Peyer's patch (tissue), 4 donors: ENCODE measurements at regions not wholly inside any gene's neighbourhood (a gene's known extent, or its start where the extent isn't known, plus 50 kb on each side); places are given as distances from the start of the nearest gene placed in this dataset.

Source experiments
- DNase-seq, 3 donors: peaks; one replicate each; pipeline ENCODE4 v3.0.0-alpha.2; 2017 to 2019
- H3K27ac ChIP-seq, 4 donors: fragments of 200-600 bp; sonication (generic); one replicate each; pipeline ENCODE4 v1.5.1; 2016 to 2019
- H3K27me3 ChIP-seq, 2 donors: fragments of 200-600 bp; sonication (generic); one replicate each; pipeline ENCODE4 v1.5.1; 2019
- H3K36me3 ChIP-seq, 3 donors: fragments of 200-600 bp; sonication (generic); one replicate each; pipeline ENCODE4 v1.5.1; 2016 to 2019
- H3K4me1 ChIP-seq, 4 donors: fragments of 200-600 bp; sonication (generic); one replicate each; pipeline ENCODE4 v1.5.1; 2016 to 2019
- H3K4me3 ChIP-seq, 4 donors: fragments of 200-600 bp; sonication (generic); 1 replicate in 3 of 4; 2 replicates in 1 of 4; pipeline ENCODE4 v1.5.1; 2016 to 2019; ENCODE audit warnings: mild to moderate bottlenecking in 1 of 4
- H3K9me3 ChIP-seq, 4 donors: fragments of 200-600 bp; sonication (generic); one replicate each; pipeline ENCODE4 v1.5.1; 2016 to 2019; ENCODE audit warnings: mild to moderate bottlenecking in 1 of 4
- POLR2A ChIP-seq, 2 donors: fragments of 450-650 bp; IDR thresholded peaks; one replicate each; pipeline ENCODE4 v1.5.1; 2017; ENCODE audit warnings: antibody characterized with exemption in 2 of 2, mild to moderate bottlenecking in 2 of 2, moderate library complexity in 2 of 2
- TF ChIP-seq, protein P1 (sequence below), 6 experiments: fragments of 450-650 bp in 4 of 6; fragments of 200-600 bp in 2 of 6; sonication (generic) in 1 of 6; IDR thresholded peaks; one replicate each; pipeline ENCODE4 v1.5.1; 2017 to 2019; ENCODE audit warnings: antibody characterized with exemption in 6 of 6, mild to moderate bottlenecking in 3 of 6, moderate library complexity in 1 of 6

DNA sequence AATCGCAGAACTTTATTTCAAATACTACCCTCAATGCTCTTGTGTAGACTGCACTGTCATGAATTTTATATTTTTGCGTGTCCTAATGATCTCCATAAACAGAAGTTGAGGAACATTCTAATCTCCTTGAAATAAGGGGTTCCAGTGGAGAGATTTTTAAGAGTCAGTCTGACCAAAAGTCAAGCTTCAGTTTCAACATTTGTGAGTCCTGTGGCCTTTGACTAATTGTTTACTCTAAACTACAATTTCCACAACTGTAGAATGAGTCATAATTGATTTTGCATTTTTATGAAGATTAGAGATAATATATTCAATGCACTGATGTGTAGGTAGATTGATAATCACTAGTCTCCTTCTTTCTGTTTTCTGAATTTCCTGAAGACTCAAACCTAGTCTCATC, 720.3 kb upstream of the ID2 start:
- no peak for DNase-seq
- TF ChIP-seq, protein P1, sequence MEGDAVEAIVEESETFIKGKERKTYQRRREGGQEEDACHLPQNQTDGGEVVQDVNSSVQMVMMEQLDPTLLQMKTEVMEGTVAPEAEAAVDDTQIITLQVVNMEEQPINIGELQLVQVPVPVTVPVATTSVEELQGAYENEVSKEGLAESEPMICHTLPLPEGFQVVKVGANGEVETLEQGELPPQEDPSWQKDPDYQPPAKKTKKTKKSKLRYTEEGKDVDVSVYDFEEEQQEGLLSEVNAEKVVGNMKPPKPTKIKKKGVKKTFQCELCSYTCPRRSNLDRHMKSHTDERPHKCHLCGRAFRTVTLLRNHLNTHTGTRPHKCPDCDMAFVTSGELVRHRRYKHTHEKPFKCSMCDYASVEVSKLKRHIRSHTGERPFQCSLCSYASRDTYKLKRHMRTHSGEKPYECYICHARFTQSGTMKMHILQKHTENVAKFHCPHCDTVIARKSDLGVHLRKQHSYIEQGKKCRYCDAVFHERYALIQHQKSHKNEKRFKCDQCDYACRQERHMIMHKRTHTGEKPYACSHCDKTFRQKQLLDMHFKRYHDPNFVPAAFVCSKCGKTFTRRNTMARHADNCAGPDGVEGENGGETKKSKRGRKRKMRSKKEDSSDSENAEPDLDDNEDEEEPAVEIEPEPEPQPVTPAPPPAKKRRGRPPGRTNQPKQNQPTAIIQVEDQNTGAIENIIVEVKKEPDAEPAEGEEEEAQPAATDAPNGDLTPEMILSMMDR (IDR thresholded peaks at IDR 0.05): no peak
- no peak for TF ChIP-seq POLR2A (IDR thresholded peaks at IDR 0.05)
- no peaks in the 10 kb centered on the region for H3K9me3 ChIP-seq

GRCh38 chr2:7962161-7962560, 719.7 kb upstream of the ID2 start:
- DNase-seq: no peak
- H3K4me1 ChIP-seq: no peaks in the 10 kb centered on the region
- no peak for TF ChIP-seq POLR2A (IDR thresholded peaks at IDR 0.05)
- TF ChIP-seq, protein P1 (IDR thresholded peaks at IDR 0.05): no peak
- no peak overlapping the region for H3K4me3 ChIP-seq
- H3K9me3 ChIP-seq: no peaks in the 10 kb centered on the region
- H3K27me3 ChIP-seq: no peaks in the 10 kb centered on the region
- no peak overlapping the region for H3K27ac ChIP-seq
- no peaks in the 10 kb centered on the region for H3K36me3 ChIP-seq

More for the DNA sequence above, 720.3 kb upstream of the ID2 start:
- Histone ChIP-seq H3K4me1 (no peaks in the 10 kb centered on the region), H3K4me3 (no peak overlapping the region), H3K36me3 (no peaks in the 10 kb centered on the region), H3K27ac (no peak overlapping the region), H3K27me3 (no peaks in the 10 kb centered on the region)

- no peak for TF ChIP-seq POLR2A (IDR thresholded peaks at IDR 0.05)
- TF ChIP-seq, protein P1 (IDR thresholded peaks at IDR 0.05): no peak
- Histone ChIP-seq H3K27me3 (no peaks in the 10 kb centered on the region), H3K36me3 (no peaks in the 10 kb centered on the region), H3K9me3 (no peaks in the 10 kb centered on the region), H3K4me1 (no peaks in the 10 kb centered on the region), H3K27ac (no peak overlapping the region), H3K4me3 (no peak overlapping the region)
- DNase-seq: no peak
These were observed 718.1 kb upstream of the ID2 start for GRCh38 chr2:7963787-7964186.

- no peak overlapping the region for H3K4me3 ChIP-seq
- no peak for DNase-seq
These were observed 715.8 kb upstream of the ID2 start for GRCh38 chr2:7966032-7966431.

GRCh38 chr2:7967707-7968405, 714.0 kb upstream of the ID2 start:
- Histone ChIP-seq H3K27ac (no peak overlapping the region), H3K27me3 (no peaks in the 10 kb centered on the region), H3K9me3 (no peaks in the 10 kb centered on the region), H3K36me3 (no peaks in the 10 kb centered on the region), H3K4me3 (no peak overlapping the region), H3K4me1 (no peaks in the 10 kb centered on the region)
- TF ChIP-seq, protein P1 (IDR thresholded peaks at IDR 0.05): no peak
- no peak for TF ChIP-seq POLR2A (IDR thresholded peaks at IDR 0.05)
- DNase-seq: no peak

More at GRCh38 chr2:7966032-7966431, 715.8 kb upstream of the ID2 start:
- Histone ChIP-seq H3K9me3 (no peaks in the 10 kb centered on the region), H3K36me3 (no peaks in the 10 kb centered on the region), H3K27ac (no peak overlapping the region), H3K27me3 (no peaks in the 10 kb centered on the region), H3K4me1 (no peaks in the 10 kb centered on the region)
- TF ChIP-seq, protein P1 (IDR thresholded peaks at IDR 0.05): no peak
- TF ChIP-seq POLR2A (IDR thresholded peaks at IDR 0.05): no peak
